GM18519 (cell line): ENCODE measurements at regions not wholly inside any gene's neighbourhood (a gene's known extent, or its start where the extent isn't known, plus 50 kb on each side); places are given as distances from the start of the nearest gene placed in this dataset.
"Not testable (repeated sequence)": the region's sequence is repeated elsewhere in the genome, so short reads cannot be mapped to it uniquely, and the experiment has no call there.

ENCODE experiments used
- ATAC-seq: cut with Tn5 transposase; IDR thresholded peaks from one replicate; pipeline ENCODE4 v1.9.1; 2021; ENCODE audit warnings: mild to moderate bottlenecking, moderate library complexity; ENCODE audit not compliant: unreplicated experiment, low FRiP score

- ATAC-seq, result no peak
Observed at GRCh38 chr10:107552963-107553362, 388.5 kb upstream of the SORCS1 start.

- ATAC-seq, result no peak
Observed at GRCh38 chr10:107548301-107548700, 383.8 kb upstream of the SORCS1 start.

DNA sequence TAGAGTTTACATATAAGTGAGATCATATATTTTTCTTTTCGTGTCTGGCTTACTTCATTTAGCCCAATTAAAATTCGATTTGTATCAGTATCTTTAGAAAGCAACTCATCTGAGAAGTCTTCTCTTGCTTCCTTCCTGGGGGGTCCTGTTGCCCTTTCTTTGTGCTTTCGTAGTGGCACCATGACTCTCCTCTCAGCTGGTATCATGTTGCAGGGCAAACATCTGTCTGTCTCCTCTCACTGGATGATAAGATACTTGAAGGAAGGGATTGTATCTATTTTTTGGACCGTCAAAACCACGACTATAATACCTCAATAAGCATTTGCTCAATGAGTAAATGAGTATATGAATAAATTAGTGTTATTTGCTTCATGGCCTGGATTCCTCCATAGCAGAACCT is 382.5 kb upstream of the SORCS1 start:
- no peak for ATAC-seq

DNA sequence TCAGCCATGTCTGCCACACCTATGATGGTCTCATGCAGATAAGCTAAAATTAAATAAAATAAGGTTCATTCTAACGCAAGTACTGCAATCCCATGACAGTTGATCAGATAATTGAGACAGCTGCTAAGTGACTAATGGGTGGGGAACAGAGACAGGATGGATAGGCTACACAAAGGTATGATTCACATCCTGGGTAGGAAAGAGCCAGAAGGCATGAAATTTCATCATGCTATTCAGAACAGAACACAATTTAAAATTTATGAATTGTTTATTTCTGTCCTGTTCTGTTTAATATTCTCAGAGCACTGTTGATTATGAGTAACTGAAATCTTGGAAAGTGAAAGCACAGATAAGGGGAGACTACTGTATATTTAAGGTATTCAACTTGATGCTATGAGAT is 381.8 kb upstream of the SORCS1 start:
- no peak for ATAC-seq

DNA sequence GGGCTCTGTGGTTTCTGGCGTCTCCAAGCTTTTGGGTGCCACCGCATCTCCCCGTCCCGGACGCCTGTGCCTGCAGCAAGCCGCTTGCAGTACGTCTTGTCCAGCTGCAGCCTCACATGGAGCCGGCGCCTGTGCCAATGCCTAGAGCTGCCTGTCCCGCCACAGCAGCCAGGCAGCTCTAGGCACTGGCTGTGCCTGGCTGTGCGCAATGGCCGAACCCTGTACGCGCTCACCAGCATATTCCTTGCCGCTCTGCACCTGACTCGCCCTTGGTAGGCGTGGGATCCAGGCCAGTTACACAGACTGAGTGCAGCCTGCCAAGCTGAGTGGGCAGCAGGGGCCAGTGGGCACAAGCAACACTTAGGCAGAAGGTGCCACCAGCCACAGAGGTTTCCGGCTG is 381.2 kb upstream of the SORCS1 start:
- ATAC-seq, result no peak

DNA sequence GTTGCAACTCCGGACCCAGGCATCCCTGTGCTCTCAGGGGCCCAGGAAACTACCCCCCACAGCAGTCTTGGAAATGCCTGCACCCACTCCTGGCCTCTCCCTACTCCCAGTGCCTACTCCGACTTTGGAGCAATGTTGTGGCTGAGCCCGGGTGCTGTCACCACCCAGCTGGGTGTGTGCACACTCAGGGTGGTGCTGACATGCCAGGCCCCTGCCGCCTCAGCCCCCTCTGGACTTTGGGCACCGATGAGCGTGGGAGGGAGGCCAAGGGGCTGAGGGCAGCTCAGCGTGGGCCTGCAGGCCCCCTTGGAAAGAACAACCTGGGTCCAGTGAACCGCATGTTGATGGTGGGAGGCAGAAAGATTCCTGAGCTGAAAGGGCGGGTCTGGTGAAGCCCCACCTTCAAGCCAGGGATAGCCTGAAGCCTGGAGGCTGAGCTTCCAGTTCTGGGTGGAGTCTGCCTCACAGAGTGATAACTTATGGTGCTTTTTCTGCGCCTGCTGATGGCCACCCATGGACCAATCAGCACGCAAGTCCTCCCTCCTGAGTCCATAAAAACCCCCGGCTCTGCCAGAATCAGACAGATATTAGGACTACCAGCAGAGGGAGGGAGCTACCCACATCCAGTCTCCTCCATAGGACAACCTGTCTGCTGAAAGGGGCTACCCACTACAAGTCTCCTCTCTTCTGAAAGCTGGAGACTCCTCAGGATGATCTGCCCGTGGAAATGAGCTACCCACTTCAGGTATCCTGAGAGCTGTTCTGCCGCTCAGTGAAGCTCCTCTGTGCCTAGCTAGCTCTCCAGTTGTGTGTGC is 380.4 kb upstream of the SORCS1 start:
- no peak for ATAC-seq

DNA sequence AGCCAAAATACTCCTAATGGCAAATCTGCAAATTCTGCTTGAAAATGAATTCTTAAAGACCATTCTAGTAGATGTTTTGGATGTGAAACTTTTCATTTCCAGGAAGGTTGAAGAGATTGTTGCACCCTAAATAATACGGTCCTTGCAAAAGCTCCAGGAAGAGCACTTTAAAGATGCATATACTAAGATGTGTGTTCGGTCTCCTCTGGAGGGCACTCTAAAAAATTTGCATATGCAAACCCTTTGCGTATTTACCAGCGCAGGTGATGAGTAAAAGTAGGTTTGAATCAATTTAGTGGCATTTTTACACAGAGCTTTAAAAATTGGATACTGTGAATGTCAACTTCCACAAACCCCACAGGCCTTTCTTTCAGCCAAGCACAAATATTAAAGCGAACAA is 378.1 kb upstream of the SORCS1 start:
- no peak for ATAC-seq

- ATAC-seq, result no peak
Observed at GRCh38 chr10:107542016-107542415, 377.5 kb upstream of the SORCS1 start.

GRCh38 chr10:107540981-107541380 is 376.5 kb upstream of the SORCS1 start:
- no peak for ATAC-seq

- ATAC-seq, result no peak
Observed at GRCh38 chr10:107529350-107529749, 364.8 kb upstream of the SORCS1 start.

GRCh38 chr10:107520348-107520747 is 355.8 kb upstream of the SORCS1 start:
- ATAC-seq, result no peak

DNA sequence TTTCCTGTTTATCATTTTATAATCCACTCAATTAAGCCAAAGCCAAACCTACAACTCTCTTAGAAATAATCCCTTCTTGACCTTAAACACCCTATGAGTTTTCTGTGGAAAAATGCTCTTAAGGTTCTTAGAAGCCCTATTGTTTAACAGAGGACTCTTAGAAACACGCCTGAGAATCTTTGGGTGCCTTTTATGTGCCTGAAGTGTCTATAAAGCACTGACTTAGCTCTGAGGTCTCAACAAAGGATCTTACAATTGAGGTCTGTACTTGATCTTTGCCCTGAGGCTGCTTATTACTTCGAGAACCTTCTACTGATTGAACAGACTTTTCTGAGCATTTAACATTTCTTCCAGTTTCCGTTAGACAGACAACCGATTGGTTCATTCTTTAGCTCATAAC is 353.3 kb upstream of the SORCS1 start:
- no peak for ATAC-seq

GRCh38 chr10:107516349-107516748 is 351.8 kb upstream of the SORCS1 start:
- no peak for ATAC-seq

DNA sequence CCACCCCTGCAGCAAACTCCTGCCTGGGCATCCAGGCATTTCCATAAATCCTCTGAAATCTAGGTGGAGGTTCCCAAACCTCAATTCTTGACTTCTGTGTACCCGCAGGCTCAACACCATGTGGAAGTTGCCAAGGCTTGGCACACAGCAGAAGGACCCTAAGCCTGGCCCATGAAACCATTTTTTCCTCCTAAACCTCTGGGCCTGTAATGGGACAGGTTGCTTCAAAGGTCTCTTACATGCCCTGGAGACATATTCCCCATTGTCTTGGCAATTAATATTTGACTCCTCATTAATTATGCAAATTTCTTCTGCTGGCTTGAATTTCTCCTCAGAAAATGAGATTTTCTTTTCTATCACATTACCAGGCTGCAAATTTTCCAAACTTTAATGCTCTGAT is 339.5 kb upstream of the SORCS1 start:
- not testable (repeated sequence) for ATAC-seq

- no peak for ATAC-seq
Observed at GRCh38 chr10:107502229-107502985, 337.9 kb upstream of the SORCS1 start.

DNA sequence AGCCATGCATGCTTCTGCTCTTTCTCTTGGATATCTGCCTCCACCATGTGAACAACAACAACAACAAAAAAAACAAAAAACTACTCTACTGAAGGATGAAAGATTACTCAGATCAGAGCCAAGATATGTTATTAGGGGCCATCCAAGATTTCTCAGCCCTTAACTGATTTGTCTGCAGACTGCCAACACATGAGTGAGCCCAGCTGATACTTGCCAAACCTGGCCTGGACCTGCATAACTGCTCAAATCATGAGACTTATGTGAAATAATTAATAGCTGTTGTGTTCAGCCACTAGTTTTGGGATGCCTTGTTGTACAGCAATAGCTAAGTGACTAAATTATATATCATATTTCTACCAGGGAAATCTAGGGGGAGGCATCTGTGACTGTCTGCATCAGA is 334.5 kb upstream of the SORCS1 start:
- ATAC-seq, result no peak

GRCh38 chr10:107497024-107497423 is 332.5 kb upstream of the SORCS1 start:
- ATAC-seq, result no peak

GRCh38 chr10:107496594-107496993 is 332.1 kb upstream of the SORCS1 start:
- no peak for ATAC-seq

GRCh38 chr10:107492389-107492788 is 327.9 kb upstream of the SORCS1 start:
- ATAC-seq, result no peak

- no peak for ATAC-seq
Observed at GRCh38 chr10:107490389-107490788, 325.9 kb upstream of the SORCS1 start.

GRCh38 chr10:107487284-107487683 is 322.8 kb upstream of the SORCS1 start:
- ATAC-seq, result no peak

GRCh38 chr10:107485019-107485418 is 320.5 kb upstream of the SORCS1 start:
- ATAC-seq, result no peak
